Large intestine (tissue), 3 donors: ENCODE measurements at regions not wholly inside any gene's neighbourhood (a gene's known extent, or its start where the extent isn't known, plus 50 kb on each side); places are given as distances from the start of the nearest gene placed in this dataset.
A peak's percentile ranks its signal among the peaks of the same experiment; 100 is the strongest.
"Not testable (repeated sequence)": the region's sequence is repeated elsewhere in the genome, so short reads cannot be mapped to it uniquely, and the experiment has no call there.

ENCODE experiments used
- DNase-seq, 2 donors: peaks; one replicate each; pipeline versions ENCODE4 v3.0.0 to v3.0.0-alpha.2; 2013
- H3K27ac ChIP-seq: one replicate; pipeline ENCODE4 v1.5.1; 2013; ENCODE audit warnings: low read length
- H3K27me3 ChIP-seq: 2 replicates; pipeline ENCODE4 v1.6.1; 2013; ENCODE audit warnings: low read length; ENCODE audit not compliant: control insufficient read depth, insufficient read depth
- H3K36me3 ChIP-seq: 2 replicates; pipeline ENCODE4 v1.6.1; 2013; ENCODE audit warnings: low read length; ENCODE audit not compliant: control insufficient read depth, insufficient read depth
- H3K4me1 ChIP-seq: one replicate; pipeline ENCODE4 v1.6.1; 2013; ENCODE audit warnings: low read length; ENCODE audit not compliant: control insufficient read depth, insufficient read depth
- H3K4me3 ChIP-seq: one replicate; pipeline ENCODE4 v1.5.1; 2013; ENCODE audit warnings: low read length
- H3K9me3 ChIP-seq: one replicate; pipeline ENCODE4 v1.6.1; 2013; ENCODE audit warnings: mild to moderate bottlenecking, low read depth, low read length, moderate library complexity; ENCODE audit not compliant: control insufficient read depth
- WGBS: methylation state at CpG from one replicate; pipeline ENCODE4 v1.1.5; 2013; ENCODE audit warnings: low lambda C conversion rate; ENCODE audit not compliant: insufficient coverage; 5-methylcytosine and 5-hydroxymethylcytosine counted together

DNA sequence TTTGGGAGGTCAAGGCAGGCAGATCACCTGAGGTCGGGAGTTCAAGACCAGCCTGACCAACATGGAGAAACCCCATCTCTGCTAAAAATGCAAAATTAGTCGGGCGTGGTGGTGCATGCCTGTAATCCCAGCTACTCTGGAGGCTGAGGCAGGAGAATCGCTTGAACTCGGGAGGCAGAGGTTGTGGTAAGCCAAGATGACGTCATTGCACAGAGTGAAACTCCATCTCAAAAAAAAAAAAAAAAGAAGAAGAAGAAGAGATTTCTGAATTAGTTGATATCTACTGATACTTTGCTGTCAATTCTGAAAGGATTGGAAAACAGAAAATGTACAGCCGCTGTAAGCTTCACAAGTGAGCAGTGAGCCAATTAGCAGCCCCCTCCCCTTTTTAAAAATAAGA, 144.4 kb upstream of the RREB1 start:
- H3K4me1 ChIP-seq, H3K27ac ChIP-seq, DNase-seq, H3K4me3 ChIP-seq, H3K9me3 ChIP-seq, H3K36me3 ChIP-seq, H3K27me3 ChIP-seq: not testable (repeated sequence)
- WGBS, result 96% methylated on average over 4 of the region's 7 CpGs

DNA sequence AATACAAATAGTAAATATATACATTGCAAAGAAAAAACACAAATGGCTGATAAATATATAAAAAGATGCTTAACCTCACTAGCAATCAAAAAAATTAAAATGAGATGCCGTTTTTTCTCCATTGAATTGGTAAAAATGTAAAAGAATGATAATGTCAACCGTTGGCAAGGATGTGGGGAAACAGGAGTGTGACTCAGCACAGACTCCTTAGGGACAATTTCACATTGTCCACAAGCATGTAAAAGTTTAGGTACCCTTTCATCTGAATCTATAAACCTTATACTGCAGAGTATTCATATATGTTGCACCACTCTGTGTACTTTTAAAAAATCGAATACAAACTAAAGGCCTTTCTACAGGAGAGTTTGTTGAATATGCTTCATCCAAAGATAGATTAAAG, 143.1 kb upstream of the RREB1 start:
- Histone ChIP-seq H3K4me3 (no peak overlapping the region), H3K36me3 (no peaks in the 10 kb centered on the region), H3K27ac (no peak overlapping the region), H3K4me1 (peaks cover 15% of the 10 kb centered on the region), H3K27me3 (no peaks in the 10 kb centered on the region), H3K9me3 (no peaks in the 10 kb centered on the region)
- 60% methylated on average over 1 of the region's 3 CpGs for WGBS
- DNase-seq, result no peak

DNA sequence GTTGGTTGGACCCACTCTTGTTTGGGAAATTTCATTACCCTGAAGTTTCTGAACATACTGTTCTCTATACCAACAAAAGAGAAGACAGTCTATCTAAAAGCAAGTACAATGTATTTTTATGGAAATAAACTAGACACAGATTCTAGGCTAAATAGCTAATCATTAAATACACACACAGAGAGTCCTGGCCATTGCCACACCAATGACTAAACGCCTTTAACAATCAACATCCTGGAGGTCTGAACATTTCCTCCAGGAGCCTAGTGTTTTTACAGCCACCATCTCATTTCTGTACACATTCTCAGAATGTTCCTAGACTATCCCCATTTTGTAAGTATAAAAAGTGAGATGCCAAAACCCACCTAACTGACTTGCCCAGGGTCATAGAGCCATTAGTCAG, 141.6 kb upstream of the RREB1 start:
- Histone ChIP-seq H3K9me3 (no peaks in the 10 kb centered on the region), H3K27ac (no peak overlapping the region), H3K36me3 (no peaks in the 10 kb centered on the region), H3K4me1 (peaks cover 27% of the 10 kb centered on the region), H3K27me3 (no peaks in the 10 kb centered on the region), H3K4me3 (no peak overlapping the region)
- no CpG with 5 or more reads among the region's 1 CpG for WGBS
- no peak for DNase-seq

DNA sequence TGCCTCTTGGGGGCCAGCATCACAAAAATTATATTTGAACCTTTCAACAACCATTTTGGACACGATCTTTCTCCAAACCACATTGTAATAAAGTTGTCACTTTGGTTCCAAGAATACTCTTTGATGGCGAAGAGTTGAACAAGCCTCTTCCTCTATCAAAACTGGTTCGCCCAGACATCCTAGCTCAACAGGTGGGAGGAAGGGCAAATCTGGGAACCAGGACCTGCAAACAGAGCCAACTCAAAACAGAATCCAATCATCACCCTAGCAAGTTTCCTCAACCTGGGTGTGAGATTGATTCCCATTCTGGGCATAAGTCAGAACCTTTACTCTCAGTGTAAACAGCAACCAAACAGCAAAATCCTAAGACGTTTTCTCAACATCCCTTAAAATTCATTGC, 141.2 kb upstream of the RREB1 start:
- Histone ChIP-seq H3K27me3 (no peaks in the 10 kb centered on the region), H3K4me1 (peaks cover 30% of the 10 kb centered on the region), H3K36me3 (no peaks in the 10 kb centered on the region), H3K27ac (no peak overlapping the region), H3K4me3 (no peak overlapping the region), H3K9me3 (no peaks in the 10 kb centered on the region)
- no peak for DNase-seq
- WGBS, result 100% methylated on average over 3 of the region's 4 CpGs

DNA sequence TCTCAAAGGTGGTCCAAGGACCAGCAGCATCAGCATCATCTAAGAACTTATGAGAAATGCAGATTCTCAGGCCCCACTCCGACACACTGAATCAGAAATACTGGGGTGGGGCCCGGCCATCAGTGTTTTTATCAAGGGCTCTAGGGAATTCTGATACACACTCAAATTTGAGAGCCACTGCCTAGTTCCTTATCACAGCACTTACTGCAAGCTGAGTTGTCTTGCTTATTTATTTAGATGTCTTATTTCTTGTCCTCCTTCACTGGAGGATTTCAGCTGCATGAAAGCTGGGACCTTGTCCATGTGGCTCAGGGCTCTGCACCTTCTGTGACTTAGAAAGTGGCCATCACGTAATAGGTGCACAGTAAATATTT, 139.4 kb upstream of the RREB1 start:
- peak overlapping the region; percentile 69 for H3K27ac ChIP-seq
- no peaks in the 10 kb centered on the region for H3K36me3 ChIP-seq
- no peak for DNase-seq
- no peaks in the 10 kb centered on the region for H3K9me3 ChIP-seq
- H3K4me1 ChIP-seq, result peaks cover 42% of the 10 kb centered on the region
- H3K4me3 ChIP-seq, result no peak overlapping the region
- no peaks in the 10 kb centered on the region for H3K27me3 ChIP-seq
- WGBS, result no CpG with 5 or more reads among the region's 3 CpGs

DNA sequence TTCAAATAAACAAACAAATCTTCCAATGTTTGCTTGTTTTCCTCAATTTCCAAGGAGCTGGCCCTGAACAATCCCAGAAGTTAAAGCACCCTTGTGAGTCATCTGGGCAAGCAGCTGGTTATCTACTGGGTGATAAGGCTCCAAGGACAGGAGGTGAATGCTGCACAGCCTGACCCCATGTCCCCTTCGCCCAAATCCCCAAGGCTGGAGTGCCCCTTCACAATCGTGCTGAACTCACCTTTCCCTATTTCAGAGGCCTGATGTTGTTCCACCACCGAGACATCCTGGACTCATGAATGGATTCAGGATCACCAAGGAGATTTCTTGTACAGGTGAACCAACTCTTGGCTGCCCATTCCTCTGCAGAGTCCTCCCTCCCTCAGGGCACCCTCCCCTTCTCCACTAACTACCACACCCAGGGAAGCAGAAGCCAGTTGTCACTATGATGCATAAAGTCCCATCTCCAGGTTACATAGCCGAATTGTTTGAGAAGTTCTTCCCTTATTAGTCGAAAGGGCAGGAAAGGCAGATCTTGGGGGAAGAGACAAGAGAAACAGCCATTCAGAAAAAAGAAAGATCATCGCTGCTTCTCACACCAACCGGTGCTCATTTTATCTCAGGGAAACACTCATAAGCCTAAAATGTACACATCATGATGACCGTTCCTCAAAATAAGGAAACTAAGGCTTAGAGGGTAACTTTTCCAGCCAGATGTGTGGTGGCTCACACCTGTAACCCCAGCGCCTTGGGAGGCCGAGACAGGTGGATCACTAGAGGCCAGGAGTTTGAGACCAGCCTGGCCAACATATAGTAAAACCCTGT, 138.8 kb upstream of the RREB1 start:
- Histone ChIP-seq H3K4me1 (peaks cover 42% of the 10 kb centered on the region), H3K36me3 (no peaks in the 10 kb centered on the region), H3K27ac (peak overlapping the region; percentile 69), H3K9me3 (no peaks in the 10 kb centered on the region), H3K27me3 (no peaks in the 10 kb centered on the region), H3K4me3 (no peak overlapping the region)
- no CpG with 5 or more reads among the region's 10 CpGs for WGBS
- peak in 1 of 2 donors; percentile 66 for DNase-seq

DNA sequence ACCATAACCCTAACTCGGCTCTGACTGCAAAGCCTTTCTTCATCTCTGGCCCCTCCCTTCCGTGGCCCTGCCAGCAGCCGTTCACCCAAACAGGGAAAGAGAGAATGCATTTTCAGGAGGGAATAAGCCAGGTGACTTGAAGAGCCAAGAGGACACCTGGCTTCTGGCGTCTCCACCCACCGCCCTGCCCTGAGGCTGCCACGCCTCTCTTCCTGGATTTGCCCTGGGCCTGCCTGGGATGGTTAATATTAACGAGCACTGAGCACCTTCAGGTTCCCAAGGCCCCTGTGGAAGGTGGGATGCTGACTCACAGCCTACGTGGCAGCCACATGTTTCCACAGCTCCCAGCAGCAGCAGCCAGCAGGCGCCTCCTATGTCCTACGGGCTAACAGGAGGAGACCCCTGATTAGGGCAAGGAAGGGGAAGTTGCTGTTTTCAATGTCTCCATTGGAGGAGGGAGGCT, 138.0 kb upstream of the RREB1 start:
- no peaks in the 10 kb centered on the region for H3K9me3 ChIP-seq
- no peak overlapping the region for H3K4me3 ChIP-seq
- no peaks in the 10 kb centered on the region for H3K27me3 ChIP-seq
- H3K36me3 ChIP-seq, result no peaks in the 10 kb centered on the region
- WGBS, result no CpG with 5 or more reads among the region's 10 CpGs
- DNase-seq, result peak; percentile 98 to 99
- peak overlapping the region; percentile 69 for H3K27ac ChIP-seq
- peaks cover 42% of the 10 kb centered on the region for H3K4me1 ChIP-seq

DNA sequence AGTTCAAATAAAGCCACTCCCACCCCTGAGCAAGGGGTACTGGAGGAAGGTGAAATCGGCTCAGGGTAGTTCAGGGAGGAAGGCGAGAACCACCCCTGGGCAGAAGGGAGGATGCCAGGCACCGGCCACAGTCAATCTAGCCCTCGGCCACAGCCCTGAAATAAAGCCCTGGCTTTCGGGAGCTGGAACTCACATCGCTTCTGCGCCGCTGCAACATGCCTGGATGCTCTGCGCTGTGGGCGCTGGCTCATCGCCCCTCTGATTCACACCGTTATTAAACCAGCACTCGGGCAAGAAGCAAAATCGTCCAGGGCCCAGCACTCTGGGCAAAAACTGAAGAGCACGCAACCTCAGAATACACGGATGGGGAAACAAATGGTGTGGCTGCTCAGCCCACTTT, 136.9 kb upstream of the RREB1 start:
- no peaks in the 10 kb centered on the region for H3K27me3 ChIP-seq
- peaks cover 42% of the 10 kb centered on the region for H3K4me1 ChIP-seq
- no peak for DNase-seq
- WGBS, result no CpG with 5 or more reads among the region's 16 CpGs
- no peaks in the 10 kb centered on the region for H3K36me3 ChIP-seq
- H3K27ac ChIP-seq, result peak overlapping the region; percentile 69
- no peaks in the 10 kb centered on the region for H3K9me3 ChIP-seq
- no peak overlapping the region for H3K4me3 ChIP-seq

DNA sequence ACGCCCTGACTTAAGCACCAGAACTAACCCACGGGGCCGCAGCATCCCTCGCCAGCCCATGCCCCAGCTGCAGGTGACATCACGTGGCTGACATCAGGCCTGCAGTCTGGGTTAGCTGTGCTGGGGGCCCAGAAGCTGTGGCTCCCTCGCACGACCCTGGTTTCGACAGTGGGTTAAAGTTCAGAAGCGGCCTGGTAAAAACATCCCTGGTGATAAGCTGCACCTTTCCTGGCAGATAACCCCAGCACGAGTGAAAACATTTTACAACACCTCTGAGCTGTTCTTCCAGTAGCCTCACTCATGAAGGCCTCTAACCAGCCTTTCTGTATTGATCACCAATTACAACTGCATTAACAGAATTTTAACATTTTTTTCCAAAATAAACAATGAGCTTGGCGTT, 136.4 kb upstream of the RREB1 start:
- Histone ChIP-seq H3K9me3 (no peaks in the 10 kb centered on the region), H3K4me3 (no peak overlapping the region), H3K36me3 (no peaks in the 10 kb centered on the region), H3K27me3 (no peaks in the 10 kb centered on the region), H3K27ac (peak overlapping the region; percentile 69), H3K4me1 (peaks cover 42% of the 10 kb centered on the region)
- DNase-seq, result peak; percentile 89 to 95
- WGBS, result 0% methylated on average over 1 of the region's 11 CpGs

DNA sequence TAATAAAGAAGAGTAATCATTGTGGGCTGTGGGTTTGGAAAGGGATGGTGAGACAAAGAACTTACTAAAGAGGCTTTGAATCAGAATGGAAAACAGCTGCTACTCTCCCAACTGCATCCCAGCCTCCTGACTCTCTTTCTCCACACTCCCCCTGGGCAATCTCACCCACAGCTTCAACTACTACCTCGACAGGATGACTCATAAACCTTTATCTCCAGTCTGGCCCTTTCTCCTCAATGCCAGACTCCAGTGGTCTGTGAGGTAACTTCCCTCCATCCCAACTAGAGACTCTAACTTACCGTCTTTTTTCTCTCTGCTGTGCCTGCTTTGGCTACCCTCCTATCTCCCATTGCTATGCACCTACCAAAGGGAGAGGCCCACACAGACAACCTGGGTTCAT, 135.3 kb upstream of the RREB1 start:
- Histone ChIP-seq H3K9me3 (no peaks in the 10 kb centered on the region), H3K4me1 (peaks cover 42% of the 10 kb centered on the region), H3K27me3 (no peaks in the 10 kb centered on the region), H3K4me3 (no peak overlapping the region), H3K27ac (no peak overlapping the region), H3K36me3 (no peaks in the 10 kb centered on the region)
- WGBS, result 71% methylated on average over 1 of the region's 2 CpGs
- DNase-seq, result peak; percentile 38 to 65

DNA sequence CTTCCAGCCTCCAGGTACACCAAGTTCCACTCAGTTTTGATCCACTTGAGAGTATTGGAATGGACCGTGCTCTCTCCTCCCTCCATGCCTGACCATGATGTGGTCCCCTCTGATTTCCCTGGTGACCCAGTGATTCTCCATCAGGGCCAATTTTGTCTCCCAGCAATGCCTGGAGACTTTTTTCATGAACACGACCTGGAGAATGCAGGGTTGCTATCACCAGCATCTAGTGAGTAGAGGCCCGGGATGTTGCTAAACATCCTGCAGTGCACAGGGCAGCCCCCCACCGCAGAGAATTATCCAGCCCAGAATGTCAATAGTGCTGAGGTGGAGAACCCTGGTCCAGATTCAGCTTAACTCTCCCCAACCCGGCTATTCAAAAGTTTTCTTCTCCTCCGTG, 134.0 kb upstream of the RREB1 start:
- peaks cover 33% of the 10 kb centered on the region for H3K4me1 ChIP-seq
- 100% methylated on average over 1 of the region's 6 CpGs for WGBS
- no peak for DNase-seq
- H3K27me3 ChIP-seq, result no peaks in the 10 kb centered on the region
- H3K27ac ChIP-seq, result no peak overlapping the region
- no peaks in the 10 kb centered on the region for H3K9me3 ChIP-seq
- H3K4me3 ChIP-seq, result no peak overlapping the region
- no peaks in the 10 kb centered on the region for H3K36me3 ChIP-seq
